ENCODE measurements at regions not wholly inside any gene's neighbourhood (a gene's known extent, or its start where the extent isn't known, plus 50 kb on each side); places are given as distances from the start of the nearest gene placed in this dataset.

GRCh38 chr16:79492036-79492435 lies 108.5 kb downstream of the MAF start:
- POLR2A ChIA-PET, result no interaction called here
- TF ChIP-seq ZNF311 (tag by site-specific recombination; IDR thresholded peaks at IDR 0.05; ENCODE audit: borderline replicate concordance), result no peak
- TF ChIP-seq ZNF776 (tag by site-specific recombination; IDR thresholded peaks at IDR 0.05; ENCODE audit: borderline replicate concordance), result no peak
- TF ChIP-seq ZNF530 (tag by site-specific recombination; IDR thresholded peaks at IDR 0.05; ENCODE audit: low read depth), result no peak
- no peak for TF ChIP-seq ZNF341 (tag by site-specific recombination; IDR thresholded peaks at IDR 0.05; ENCODE audit: low read depth)
- Histone ChIP-seq H3K4me1 (ENCODE audit: control insufficient read depth, insufficient read depth, low read length) (no peaks in the 10 kb centered on the region), H3K27ac (ENCODE audit: extremely low read depth, low read depth, low read length) (no peak overlapping the region), H3K36me3 (ENCODE audit: control insufficient read depth in 2 of 2, insufficient read depth in 1 of 2, low read length in 2 of 2) (no peaks in the 10 kb centered on the region), H3K4me3 (ENCODE audit: low read depth, low read length) (no peak overlapping the region), H3K9me3 (ENCODE audit: control insufficient read depth, insufficient read depth, low read depth, low read length) (no peaks in the 10 kb centered on the region)
- CTCF ChIA-PET, result interaction anchor here (0.7 kb wide), 1 partner anchor 863 kb away, joined by 3 read pairs; no protein-coding TSS in a partner anchor

DNA sequence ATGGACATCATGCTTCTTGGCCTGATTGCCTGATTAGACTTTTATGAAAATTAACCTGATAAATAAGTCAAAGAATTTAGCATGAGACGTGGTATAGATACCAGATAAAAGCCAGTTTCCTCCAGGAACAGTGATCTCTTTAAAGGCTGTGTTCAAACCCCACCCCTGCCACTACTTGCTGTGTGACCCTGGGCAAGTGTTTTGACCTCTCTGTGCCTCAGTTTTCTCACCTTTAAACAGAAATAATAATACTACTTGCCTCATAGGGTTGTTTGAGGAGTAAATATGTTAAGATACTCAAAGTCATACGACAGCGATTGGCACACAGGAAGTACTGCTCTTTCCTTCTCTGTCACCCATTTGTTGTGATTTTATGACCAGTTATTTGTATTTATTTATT lies 115.5 kb downstream of the MAF start:
- no peak for TF ChIP-seq ZNF830 (tag by site-specific recombination; IDR thresholded peaks at IDR 0.05; ENCODE audit: low read depth)
- no peak for TF ChIP-seq ZFP37 (tag by site-specific recombination; IDR thresholded peaks at IDR 0.05)
- TF ChIP-seq MZF1 (tag by site-specific recombination; IDR thresholded peaks at IDR 0.05; ENCODE audit: borderline replicate concordance), result no peak
- TF ChIP-seq ZNF121 (tag by site-specific recombination; IDR thresholded peaks at IDR 0.05), result no peak
- TF ChIP-seq, protein P1, sequence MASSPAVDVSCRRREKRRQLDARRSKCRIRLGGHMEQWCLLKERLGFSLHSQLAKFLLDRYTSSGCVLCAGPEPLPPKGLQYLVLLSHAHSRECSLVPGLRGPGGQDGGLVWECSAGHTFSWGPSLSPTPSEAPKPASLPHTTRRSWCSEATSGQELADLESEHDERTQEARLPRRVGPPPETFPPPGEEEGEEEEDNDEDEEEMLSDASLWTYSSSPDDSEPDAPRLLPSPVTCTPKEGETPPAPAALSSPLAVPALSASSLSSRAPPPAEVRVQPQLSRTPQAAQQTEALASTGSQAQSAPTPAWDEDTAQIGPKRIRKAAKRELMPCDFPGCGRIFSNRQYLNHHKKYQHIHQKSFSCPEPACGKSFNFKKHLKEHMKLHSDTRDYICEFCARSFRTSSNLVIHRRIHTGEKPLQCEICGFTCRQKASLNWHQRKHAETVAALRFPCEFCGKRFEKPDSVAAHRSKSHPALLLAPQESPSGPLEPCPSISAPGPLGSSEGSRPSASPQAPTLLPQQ (tag by site-specific recombination; IDR thresholded peaks at IDR 0.05), result no peak
- TF ChIP-seq ZNF169 (tag by site-specific recombination; IDR thresholded peaks at IDR 0.05), result no peak
- TF ChIP-seq ZNF76 (tag by site-specific recombination; IDR thresholded peaks at IDR 0.05; ENCODE audit: borderline replicate concordance, low read depth), result no peak
- no peak for TF ChIP-seq ZNF555 (tag by site-specific recombination; conservative IDR thresholded peaks at IDR 0.05)
- TF ChIP-seq ZBTB7A (tag by site-specific recombination; IDR thresholded peaks at IDR 0.05; ENCODE audit: low read depth), result no peak
- TF ChIP-seq ZNF133 (tag by site-specific recombination; IDR thresholded peaks at IDR 0.05), result no peak
- Histone ChIP-seq H3K27ac (ENCODE audit: extremely low read depth, low read depth, low read length) (no peak overlapping the region), H3K4me3 (ENCODE audit: low read depth, low read length) (no peak overlapping the region), H3K36me3 (ENCODE audit: control insufficient read depth in 2 of 2, insufficient read depth in 1 of 2, low read length in 2 of 2) (no peaks in the 10 kb centered on the region), H3K4me1 (ENCODE audit: control insufficient read depth, insufficient read depth, low read length) (no peaks in the 10 kb centered on the region), H3K9me3 (ENCODE audit: control insufficient read depth, insufficient read depth, low read depth, low read length) (no peaks in the 10 kb centered on the region)
- ChIA-PET CTCF (no interaction called here), POLR2A (no interaction called here)

DNA sequence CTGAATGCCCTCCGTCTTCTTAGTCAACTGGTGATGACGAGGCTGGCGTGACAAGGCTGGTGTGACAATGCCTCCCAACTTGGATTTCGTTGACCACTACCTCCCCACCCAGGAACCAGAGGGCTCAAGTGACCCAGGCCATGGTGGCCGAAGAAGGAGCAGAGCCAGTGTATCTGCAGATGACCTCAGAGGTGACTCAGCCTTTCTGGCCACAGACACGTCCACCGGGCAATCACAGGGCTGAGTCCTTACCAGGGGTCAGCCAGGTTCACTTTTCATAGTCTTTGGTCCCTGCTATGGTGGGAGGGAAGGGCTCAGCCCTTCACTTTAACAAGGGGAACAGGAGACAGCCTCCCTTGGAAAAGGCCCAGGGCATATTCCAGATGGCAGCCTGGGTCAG lies 116.3 kb downstream of the MAF start:
- H3K9me3 ChIP-seq (ENCODE audit: control insufficient read depth, insufficient read depth, low read depth, low read length), result no peaks in the 10 kb centered on the region
- no peak overlapping the region for H3K27ac ChIP-seq (ENCODE audit: extremely low read depth, low read depth, low read length)
- no peak for TF ChIP-seq ZNF202 (tag by site-specific recombination; IDR thresholded peaks at IDR 0.05; ENCODE audit: borderline replicate concordance)
- TF ChIP-seq KLF9 (tag by site-specific recombination; IDR thresholded peaks at IDR 0.05; ENCODE audit: low read depth), result no peak
- no peak for TF ChIP-seq ZBTB6 (tag by site-specific recombination; IDR thresholded peaks at IDR 0.05)
- no peak for TF ChIP-seq ZBTB48 (tag by site-specific recombination; IDR thresholded peaks at IDR 0.05)
- no peak for TF ChIP-seq ZNF501 (tag by site-specific recombination; IDR thresholded peaks at IDR 0.05)
- TF ChIP-seq RBAK (tag by site-specific recombination; IDR thresholded peaks at IDR 0.05), result no peak
- no peak for TF ChIP-seq ZIC2 (tag by site-specific recombination; IDR thresholded peaks at IDR 0.05)
- no peak for TF ChIP-seq BCL11B (tag by site-specific recombination; IDR thresholded peaks at IDR 0.05; ENCODE audit: low read depth)
- TF ChIP-seq ZNF529 (tag by site-specific recombination; IDR thresholded peaks at IDR 0.05; ENCODE audit: insufficient replicate concordance), result no peak
- TF ChIP-seq ZNF121 (tag by site-specific recombination; IDR thresholded peaks at IDR 0.05), result no peak
- TF ChIP-seq ZNF704 (tag by site-specific recombination; IDR thresholded peaks at IDR 0.05), result no peak
- TF ChIP-seq ZNF548 (tag by site-specific recombination; IDR thresholded peaks at IDR 0.05), result no peak
- no peak for TF ChIP-seq ZFP37 (tag by site-specific recombination; IDR thresholded peaks at IDR 0.05)
- H3K4me1 ChIP-seq (ENCODE audit: control insufficient read depth, insufficient read depth, low read length), result no peaks in the 10 kb centered on the region
- ChIA-PET CTCF (no interaction called here), POLR2A (no interaction called here)
- H3K36me3 ChIP-seq (ENCODE audit: control insufficient read depth in 2 of 2, insufficient read depth in 1 of 2, low read length in 2 of 2), result no peaks in the 10 kb centered on the region
- H3K4me3 ChIP-seq (ENCODE audit: low read depth, low read length), result no peak overlapping the region

All from HEK293 (cell line).